Testis (tissue), 2 donors: ENCODE measurements at regions not wholly inside any gene's neighbourhood (a gene's known extent, or its start where the extent isn't known, plus 50 kb on each side); places are given as distances from the start of the nearest gene placed in this dataset.

Experiments used
- CTCF ChIP-seq, 3 experiments: fragments of 450-650 bp in 2 of 3; fragments of 200-600 bp in 1 of 3; sonication (generic) in 1 of 3; IDR thresholded peaks; one replicate each; pipeline ENCODE4 v1.5.1; 2016 to 2019; ENCODE audit warnings: antibody characterized with exemption in 3 of 3, mild to moderate bottlenecking in 2 of 3, moderate library complexity in 1 of 3
- POLR2A ChIP-seq: fragments of 450-650 bp; IDR thresholded peaks from one replicate; pipeline ENCODE4 v1.6.1; 2017; ENCODE audit warnings: antibody characterized with exemption, mild to moderate bottlenecking, moderate library complexity

GRCh38 chr2:184039493-184039892 lies 558.8 kb upstream of the ZNF804A start:
- TF ChIP-seq CTCF (IDR thresholded peaks at IDR 0.05) (no peak), POLR2A (no peak)
